ENCODE measurements at regions not wholly inside any gene's neighbourhood (a gene's known extent, or its start where the extent isn't known, plus 50 kb on each side); places are given as distances from the start of the nearest gene placed in this dataset.

- H3K4me1 ChIP-seq (ENCODE audit: control insufficient read depth, low read length), result no peaks in the 10 kb centered on the region
- H3K4me2 ChIP-seq (ENCODE audit: low read length), result no peak overlapping the region
- no peaks in the 10 kb centered on the region for H3K9me2 ChIP-seq (replicated peaks; ENCODE audit: control insufficient read depth, low read length)
- no peak for TF ChIP-seq CTCF (IDR thresholded peaks at IDR 0.05; ENCODE audit: low read depth, low read length, poor library complexity, severe bottlenecking)
- no peak for TF ChIP-seq EZH2phosphoT487 (IDR thresholded peaks at IDR 0.05; ENCODE audit: borderline replicate concordance, low read length)
- no peaks in the 10 kb centered on the region for H3K79me2 ChIP-seq (ENCODE audit: control insufficient read depth, low read length)
- no peaks in the 10 kb centered on the region for H3K27me3 ChIP-seq (ENCODE audit: control insufficient read depth, low read length)
- H3K4me3 ChIP-seq (ENCODE audit: low read length), result no peak overlapping the region
- peaks cover 5% of the 10 kb centered on the region; the same call in 1 of the 2 replicates for H3K9me3 ChIP-seq (ENCODE audit: control insufficient read depth, insufficient read depth, low read length)
- no peak overlapping the region for H3K27ac ChIP-seq (ENCODE audit: low read depth, low read length)
- H4K20me1 ChIP-seq (ENCODE audit: control insufficient read depth, insufficient read depth, low read depth, low read length), result no peaks in the 10 kb centered on the region
- no peaks in the 10 kb centered on the region for H3K36me3 ChIP-seq (ENCODE audit: control insufficient read depth, low read length)
- H3F3A ChIP-seq (ENCODE audit: control insufficient read depth, insufficient read depth), result no peaks in the 10 kb centered on the region
These were observed 232.0 kb downstream of the RAP2B start for GRCh38 chr3:153394017-153394416.

GRCh38 chr3:153396581-153396980, 234.6 kb downstream of the RAP2B start:
- no peaks in the 10 kb centered on the region for H4K20me1 ChIP-seq (ENCODE audit: control insufficient read depth, insufficient read depth, low read depth, low read length)
- H3K9me2 ChIP-seq (replicated peaks; ENCODE audit: control insufficient read depth, low read length), result no peaks in the 10 kb centered on the region
- H3K27me3 ChIP-seq (ENCODE audit: control insufficient read depth, low read length), result no peaks in the 10 kb centered on the region
- no peaks in the 10 kb centered on the region for H3F3A ChIP-seq (ENCODE audit: control insufficient read depth, insufficient read depth)
- H3K36me3 ChIP-seq (ENCODE audit: control insufficient read depth, low read length), result no peaks in the 10 kb centered on the region
- peaks cover 5% of the 10 kb centered on the region; the same call in 1 of the 2 replicates for H3K9me3 ChIP-seq (ENCODE audit: control insufficient read depth, insufficient read depth, low read length)
- H3K79me2 ChIP-seq (ENCODE audit: control insufficient read depth, low read length), result no peaks in the 10 kb centered on the region
- no peak overlapping the region for H3K4me3 ChIP-seq (ENCODE audit: low read length)
- H3K27ac ChIP-seq (ENCODE audit: low read depth, low read length), result no peak overlapping the region
- H3K4me2 ChIP-seq (ENCODE audit: low read length), result no peak overlapping the region
- TF ChIP-seq EZH2phosphoT487 (IDR thresholded peaks at IDR 0.05; ENCODE audit: borderline replicate concordance, low read length), result no peak
- TF ChIP-seq CTCF (IDR thresholded peaks at IDR 0.05; ENCODE audit: low read depth, low read length, poor library complexity, severe bottlenecking), result no peak
- H3K4me1 ChIP-seq (ENCODE audit: control insufficient read depth, low read length), result no peaks in the 10 kb centered on the region

- TF ChIP-seq EZH2phosphoT487 (IDR thresholded peaks at IDR 0.05; ENCODE audit: borderline replicate concordance, low read length), result no peak
- H3K27me3 ChIP-seq (ENCODE audit: control insufficient read depth, low read length), result no peaks in the 10 kb centered on the region
- no peaks in the 10 kb centered on the region for H3K36me3 ChIP-seq (ENCODE audit: control insufficient read depth, low read length)
- no peak overlapping the region for H3K27ac ChIP-seq (ENCODE audit: low read depth, low read length)
- no peaks in the 10 kb centered on the region for H3F3A ChIP-seq (ENCODE audit: control insufficient read depth, insufficient read depth)
- peaks cover 5% of the 10 kb centered on the region; the same call in 1 of the 2 replicates for H3K9me3 ChIP-seq (ENCODE audit: control insufficient read depth, insufficient read depth, low read length)
- H3K4me3 ChIP-seq (ENCODE audit: low read length), result no peak overlapping the region
- no peaks in the 10 kb centered on the region for H4K20me1 ChIP-seq (ENCODE audit: control insufficient read depth, insufficient read depth, low read depth, low read length)
- H3K79me2 ChIP-seq (ENCODE audit: control insufficient read depth, low read length), result no peaks in the 10 kb centered on the region
- H3K9me2 ChIP-seq (replicated peaks; ENCODE audit: control insufficient read depth, low read length), result no peaks in the 10 kb centered on the region
- H3K4me1 ChIP-seq (ENCODE audit: control insufficient read depth, low read length), result no peaks in the 10 kb centered on the region
- no peak overlapping the region for H3K4me2 ChIP-seq (ENCODE audit: low read length)
These were observed 235.8 kb downstream of the RAP2B start for GRCh38 chr3:153397794-153398193.

GRCh38 chr3:153399636-153400035, 237.6 kb downstream of the RAP2B start:
- no peaks in the 10 kb centered on the region for H3K79me2 ChIP-seq (ENCODE audit: control insufficient read depth, low read length)
- H4K20me1 ChIP-seq (ENCODE audit: control insufficient read depth, insufficient read depth, low read depth, low read length), result no peaks in the 10 kb centered on the region
- H3F3A ChIP-seq (ENCODE audit: control insufficient read depth, insufficient read depth), result no peaks in the 10 kb centered on the region
- no peaks in the 10 kb centered on the region for H3K9me3 ChIP-seq (ENCODE audit: control insufficient read depth, insufficient read depth, low read length)
- no peak overlapping the region for H3K4me2 ChIP-seq (ENCODE audit: low read length)
- no peak overlapping the region for H3K4me3 ChIP-seq (ENCODE audit: low read length)
- no peaks in the 10 kb centered on the region for H3K36me3 ChIP-seq (ENCODE audit: control insufficient read depth, low read length)
- H3K27me3 ChIP-seq (ENCODE audit: control insufficient read depth, low read length), result no peaks in the 10 kb centered on the region
- H3K27ac ChIP-seq (ENCODE audit: low read depth, low read length), result no peak overlapping the region
- TF ChIP-seq CTCF (IDR thresholded peaks at IDR 0.05; ENCODE audit: low read depth, low read length, poor library complexity, severe bottlenecking), result no peak
- TF ChIP-seq EZH2phosphoT487 (IDR thresholded peaks at IDR 0.05; ENCODE audit: borderline replicate concordance, low read length), result no peak
- H3K9me2 ChIP-seq (replicated peaks; ENCODE audit: control insufficient read depth, low read length), result no peaks in the 10 kb centered on the region
- no peaks in the 10 kb centered on the region for H3K4me1 ChIP-seq (ENCODE audit: control insufficient read depth, low read length)
